ENCODE measurements at regions not wholly inside any gene's neighbourhood (a gene's known extent, or its start where the extent isn't known, plus 50 kb on each side); places are given as distances from the start of the nearest gene placed in this dataset.
"Not testable (repeated sequence)": the region's sequence is repeated elsewhere in the genome, so short reads cannot be mapped to it uniquely, and the experiment has no call there.

- DNase-seq, result no peak
These were observed 262.6 kb downstream of the MAP2K6 start for GRCh38 chr17:69677130-69677529.

GRCh38 chr17:69678206-69678605 lies 263.7 kb downstream of the MAP2K6 start:
- no peak for DNase-seq

GRCh38 chr17:69679829-69680228 lies 265.3 kb downstream of the MAP2K6 start:
- DNase-seq, result no peak

GRCh38 chr17:69684251-69684650 lies 269.8 kb downstream of the MAP2K6 start:
- DNase-seq, result no peak

- not testable (repeated sequence) for DNase-seq
These were observed 270.7 kb downstream of the MAP2K6 start for GRCh38 chr17:69685150-69685549.

- no peak for DNase-seq
These were observed 276.0 kb downstream of the MAP2K6 start for GRCh38 chr17:69690531-69690930.

GRCh38 chr17:69692171-69692570 lies 277.7 kb downstream of the MAP2K6 start:
- DNase-seq, result no peak

GRCh38 chr17:69695646-69696045 lies 281.1 kb downstream of the MAP2K6 start:
- no peak for DNase-seq

- no peak for DNase-seq
These were observed 282.2 kb downstream of the MAP2K6 start for GRCh38 chr17:69696650-69697049.

GRCh38 chr17:69698352-69698751 lies 283.9 kb downstream of the MAP2K6 start:
- not testable (repeated sequence) for DNase-seq

- DNase-seq, result no peak
These were observed 287.6 kb downstream of the MAP2K6 start for GRCh38 chr17:69702078-69702477.

GRCh38 chr17:69703751-69704150 lies 289.3 kb downstream of the MAP2K6 start:
- DNase-seq, result no peak

- DNase-seq, result no peak
These were observed 290.4 kb downstream of the MAP2K6 start for GRCh38 chr17:69704935-69705334.

GRCh38 chr17:69706127-69706526 lies 291.6 kb downstream of the MAP2K6 start:
- no peak for DNase-seq

GRCh38 chr17:69709441-69709840 lies 294.9 kb downstream of the MAP2K6 start:
- DNase-seq, result no peak

GRCh38 chr17:69710926-69711325 lies 296.4 kb downstream of the MAP2K6 start:
- no peak for DNase-seq

GRCh38 chr17:69711541-69711940 lies 297.0 kb downstream of the MAP2K6 start:
- DNase-seq, result no peak

GRCh38 chr17:69712801-69713311 lies 298.4 kb downstream of the MAP2K6 start:
- DNase-seq, result no peak

GRCh38 chr17:69713815-69714214 lies 299.3 kb downstream of the MAP2K6 start:
- no peak for DNase-seq

- no peak for DNase-seq
These were observed 300.2 kb downstream of the MAP2K6 start for GRCh38 chr17:69714669-69715068.

- DNase-seq, result no peak
These were observed 301.2 kb downstream of the MAP2K6 start for GRCh38 chr17:69715656-69716055.

GRCh38 chr17:69716556-69716955 lies 302.1 kb downstream of the MAP2K6 start:
- no peak for DNase-seq

GRCh38 chr17:69717214-69717613 lies 302.7 kb downstream of the MAP2K6 start:
- no peak for DNase-seq

GRCh38 chr17:69717819-69718218 lies 303.3 kb downstream of the MAP2K6 start:
- no peak for DNase-seq

GRCh38 chr17:69719474-69720048 lies 305.1 kb downstream of the MAP2K6 start:
- DNase-seq, result no peak

All from SIG-M5 (cell line).